ENCODE measurements at regions not wholly inside any gene's neighbourhood (a gene's known extent, or its start where the extent isn't known, plus 50 kb on each side); places are given as distances from the start of the nearest gene placed in this dataset.

DNA sequence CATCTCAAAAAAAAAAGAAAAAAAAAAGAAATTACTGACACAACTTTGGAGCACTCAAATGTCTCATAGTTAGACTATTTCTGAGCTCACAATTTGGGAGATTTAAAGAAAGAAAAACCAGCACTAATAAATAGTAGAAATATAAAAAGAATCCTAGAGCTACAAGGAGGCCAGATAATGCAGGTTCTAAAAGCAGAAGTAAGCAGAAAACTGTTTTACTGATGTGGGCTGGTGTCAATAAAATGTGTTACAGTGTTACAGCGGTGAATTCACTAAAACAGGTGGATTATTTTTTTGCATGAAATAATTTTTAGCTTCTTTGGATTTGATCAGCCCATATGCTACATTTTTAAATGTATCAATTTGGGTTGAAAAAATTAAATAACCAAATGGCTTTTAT is 375.9 kb downstream of the GPM6A start:
- Mint-ChIP-seq H3K4me1 (ENCODE audit: low read depth) (no peaks in the 10 kb centered on the region), H3K27me3 (ENCODE audit: low read depth) (no peaks in the 10 kb centered on the region), H3K9me3 (no peaks in the 10 kb centered on the region), H3K4me3 (no peak overlapping the region), H3K36me3 (ENCODE audit: insufficient read depth) (no peaks in the 10 kb centered on the region)
- no peak for ATAC-seq
- no peak for DNase-seq

DNA sequence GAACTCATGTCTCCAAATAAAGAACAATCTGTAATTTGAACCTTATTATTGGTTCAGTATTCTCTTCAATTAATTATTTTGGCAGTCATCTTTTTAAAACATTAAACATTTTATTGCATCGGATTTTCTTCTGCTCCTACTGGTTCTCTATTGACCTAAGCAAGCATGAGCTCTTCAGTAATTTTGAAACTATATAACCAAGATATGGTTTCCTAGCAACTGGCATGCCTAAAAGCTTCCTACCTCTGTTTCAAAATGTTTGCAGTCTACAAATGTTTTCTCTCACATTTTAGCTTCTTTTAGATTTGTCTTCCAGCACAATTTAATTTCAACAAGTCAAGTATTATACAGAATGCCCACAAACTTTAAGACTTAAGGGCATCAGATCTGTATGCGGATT is 371.3 kb downstream of the GPM6A start:
- H3K27me3 Mint-ChIP-seq (ENCODE audit: low read depth) = no peaks in the 10 kb centered on the region
- H3K36me3 Mint-ChIP-seq (ENCODE audit: insufficient read depth) = no peaks in the 10 kb centered on the region
- H3K4me3 Mint-ChIP-seq = no peak overlapping the region
- H3K4me1 Mint-ChIP-seq (ENCODE audit: low read depth) = no peaks in the 10 kb centered on the region
- ATAC-seq (no peak), DNase-seq (no peak)
- no peaks in the 10 kb centered on the region for H3K9me3 Mint-ChIP-seq

- ATAC-seq (no peak), DNase-seq (no peak)
- Mint-ChIP-seq H3K9me3 (no peaks in the 10 kb centered on the region), H3K4me3 (no peak overlapping the region), H3K36me3 (ENCODE audit: insufficient read depth) (no peaks in the 10 kb centered on the region), H3K27me3 (ENCODE audit: low read depth) (no peaks in the 10 kb centered on the region), H3K4me1 (ENCODE audit: low read depth) (no peaks in the 10 kb centered on the region)
These were observed 370.8 kb downstream of the GPM6A start for GRCh38 chr4:175441256-175441655.

DNA sequence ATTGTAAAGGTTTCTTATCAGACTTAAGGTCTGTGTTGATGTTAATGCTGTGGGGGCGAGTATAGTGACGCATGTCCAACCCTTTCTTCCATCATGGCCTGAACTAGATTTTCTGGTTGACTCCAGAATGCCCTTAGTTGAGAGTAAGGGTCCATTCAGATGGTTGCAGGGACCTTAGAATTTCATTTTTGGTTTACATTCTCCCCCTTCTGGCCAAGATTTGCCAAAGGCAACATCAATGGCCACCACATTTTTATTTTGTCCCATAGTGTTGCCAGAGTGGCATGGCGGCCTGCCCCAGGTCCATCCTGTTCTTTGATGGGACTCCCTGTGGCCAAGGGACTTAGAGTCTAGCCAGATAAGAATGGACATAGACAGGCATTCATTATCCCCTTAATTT is 368.5 kb downstream of the GPM6A start:
- Mint-ChIP-seq H3K4me3 (no peak overlapping the region), H3K36me3 (ENCODE audit: insufficient read depth) (no peaks in the 10 kb centered on the region), H3K4me1 (ENCODE audit: low read depth) (no peaks in the 10 kb centered on the region), H3K27me3 (ENCODE audit: low read depth) (no peaks in the 10 kb centered on the region), H3K9me3 (no peaks in the 10 kb centered on the region)
- ATAC-seq = no peak
- no peak for DNase-seq

DNA sequence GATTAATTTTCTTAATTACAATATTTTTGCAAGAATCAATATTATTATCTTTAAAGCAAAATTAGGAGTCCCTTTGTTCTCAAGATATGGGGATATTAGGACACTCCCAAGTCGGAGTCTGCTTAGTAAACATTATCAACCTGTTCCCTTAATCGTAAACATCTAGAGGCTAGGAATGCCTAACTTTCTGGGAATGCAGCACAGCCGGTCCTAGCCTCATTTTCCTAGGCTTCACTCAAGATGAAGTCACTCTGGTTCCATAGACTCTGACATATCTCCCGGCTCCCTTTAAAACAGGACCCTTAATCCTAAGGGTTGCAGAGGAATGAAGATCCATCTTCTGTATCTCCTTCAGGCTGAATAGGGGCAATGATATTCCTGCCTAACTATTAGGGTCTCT is 367.6 kb downstream of the GPM6A start:
- Mint-ChIP-seq H3K4me1 (ENCODE audit: low read depth) (no peaks in the 10 kb centered on the region), H3K9me3 (peaks cover 3% of the 10 kb centered on the region), H3K27me3 (ENCODE audit: low read depth) (no peaks in the 10 kb centered on the region), H3K36me3 (ENCODE audit: insufficient read depth) (no peaks in the 10 kb centered on the region), H3K4me3 (no peak overlapping the region)
- ATAC-seq (no peak), DNase-seq (no peak)

DNA sequence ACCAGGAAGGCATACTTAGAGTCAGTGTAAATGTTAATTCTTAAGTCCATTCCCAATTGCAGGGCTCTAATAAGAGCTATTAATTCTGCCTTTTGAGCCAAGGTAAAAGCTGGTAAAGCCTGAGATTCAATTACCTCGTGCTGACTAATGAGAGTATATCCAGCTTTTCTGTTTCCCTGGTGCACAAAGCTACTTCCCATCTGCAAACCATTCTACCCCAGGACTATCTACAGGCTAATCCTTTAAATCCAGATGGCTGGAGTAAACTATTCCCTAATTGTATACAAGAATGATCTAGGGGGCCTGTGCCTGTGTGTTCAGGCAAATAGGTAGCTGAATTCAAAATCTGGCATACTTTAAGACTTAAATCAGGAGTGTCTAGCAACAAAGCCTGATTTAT is 365.0 kb downstream of the GPM6A start:
- Mint-ChIP-seq H3K4me3 (no peak overlapping the region), H3K9me3 (peaks cover 3% of the 10 kb centered on the region), H3K4me1 (ENCODE audit: low read depth) (no peaks in the 10 kb centered on the region), H3K36me3 (ENCODE audit: insufficient read depth) (no peaks in the 10 kb centered on the region), H3K27me3 (ENCODE audit: low read depth) (no peaks in the 10 kb centered on the region)
- DNase-seq = no peak
- ATAC-seq = no peak

DNA sequence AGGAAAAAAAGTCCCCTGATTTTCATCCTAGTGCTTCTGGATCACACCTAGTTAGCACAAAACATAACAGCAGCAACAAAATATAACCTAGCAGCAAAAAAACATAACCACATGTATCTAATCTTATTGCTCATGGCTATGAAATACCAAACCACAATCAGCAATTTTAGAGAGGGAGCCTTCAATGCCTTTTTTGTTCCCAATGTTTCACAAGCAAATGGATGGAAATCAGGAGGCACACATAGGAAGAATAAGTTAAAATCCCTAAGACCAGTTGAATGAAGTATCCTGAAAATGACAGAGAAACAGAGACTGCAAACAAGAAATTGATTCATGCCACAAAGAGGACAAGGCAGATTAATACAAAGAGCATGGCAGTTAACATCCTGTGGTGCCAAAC is 361.6 kb downstream of the GPM6A start:
- Mint-ChIP-seq H3K9me3 (peaks cover 3% of the 10 kb centered on the region), H3K4me1 (ENCODE audit: low read depth) (no peaks in the 10 kb centered on the region), H3K36me3 (ENCODE audit: insufficient read depth) (no peaks in the 10 kb centered on the region), H3K4me3 (no peak overlapping the region), H3K27me3 (ENCODE audit: low read depth) (no peaks in the 10 kb centered on the region)
- DNase-seq (no peak), ATAC-seq (no peak)

DNA sequence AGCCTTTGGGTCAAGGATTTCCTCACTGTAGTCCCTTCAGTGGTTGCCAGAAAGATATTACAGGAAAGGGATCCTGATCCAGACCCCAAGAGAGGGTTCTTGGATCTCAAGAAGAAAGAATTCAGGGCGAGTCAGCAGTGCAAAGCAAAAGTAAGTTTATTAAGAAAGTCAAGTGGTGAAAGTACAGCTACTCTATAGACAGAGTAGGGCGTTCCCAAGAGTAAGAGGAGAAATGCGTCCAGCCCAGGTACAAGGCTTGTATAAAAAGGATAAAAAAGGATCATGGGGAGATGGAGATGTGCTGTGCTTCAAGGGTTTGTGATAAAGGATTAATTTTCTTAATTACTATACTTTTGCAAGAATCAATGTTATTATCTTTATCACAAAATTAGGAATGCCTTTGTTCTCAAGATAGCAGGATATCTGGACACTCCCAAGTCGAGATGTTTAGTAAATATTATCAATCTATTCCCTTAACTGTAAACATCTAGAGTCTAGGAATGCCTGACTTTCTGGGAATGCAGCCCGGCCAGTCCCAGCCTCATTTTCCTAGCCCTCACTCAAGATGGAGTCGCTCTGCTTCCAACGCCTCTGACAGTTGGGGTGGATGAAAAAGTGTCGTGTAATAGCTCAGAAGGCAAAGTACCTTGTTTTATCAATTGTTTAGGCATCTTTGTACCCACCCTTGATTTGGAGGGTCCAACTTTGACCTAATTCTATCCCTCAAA is 360.7 kb downstream of the GPM6A start:
- no peaks in the 10 kb centered on the region for H3K27me3 Mint-ChIP-seq (ENCODE audit: low read depth)
- DNase-seq = no peak
- no peak overlapping the region for H3K4me3 Mint-ChIP-seq
- H3K9me3 Mint-ChIP-seq = peaks cover 3% of the 10 kb centered on the region
- ATAC-seq = no peak
- no peaks in the 10 kb centered on the region for H3K36me3 Mint-ChIP-seq (ENCODE audit: insufficient read depth)
- H3K4me1 Mint-ChIP-seq (ENCODE audit: low read depth) = no peaks in the 10 kb centered on the region

- no peaks in the 10 kb centered on the region for H3K4me1 Mint-ChIP-seq (ENCODE audit: low read depth)
- ATAC-seq (no peak), DNase-seq (no peak)
- H3K27me3 Mint-ChIP-seq (ENCODE audit: low read depth) = no peaks in the 10 kb centered on the region
- H3K36me3 Mint-ChIP-seq (ENCODE audit: insufficient read depth) = no peaks in the 10 kb centered on the region
- H3K9me3 Mint-ChIP-seq = peaks cover 3% of the 10 kb centered on the region
- no peak overlapping the region for H3K4me3 Mint-ChIP-seq
These were observed 358.6 kb downstream of the GPM6A start for GRCh38 chr4:175453456-175453855.

DNA sequence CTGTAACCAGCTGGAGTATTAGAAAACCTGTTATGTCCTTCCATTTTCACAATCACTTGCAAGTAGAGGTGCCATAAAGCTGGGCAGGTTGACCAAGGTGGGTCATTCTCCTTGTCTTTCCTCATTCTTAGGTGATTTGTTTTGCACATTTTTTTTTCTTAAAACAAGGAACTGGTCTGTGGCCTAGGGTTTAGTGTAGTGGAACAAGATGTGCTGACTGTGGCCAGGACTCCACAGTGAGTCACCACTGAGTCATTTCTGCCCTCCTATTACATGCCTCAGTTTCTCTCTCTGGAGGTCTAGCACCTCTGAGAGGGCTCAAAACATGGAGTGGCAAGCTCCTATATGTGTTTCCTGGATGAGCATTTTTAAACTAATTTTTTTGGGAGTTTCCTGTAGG is 355.9 kb downstream of the GPM6A start:
- DNase-seq = no peak
- no peak for ATAC-seq
- Mint-ChIP-seq H3K4me1 (ENCODE audit: low read depth) (no peaks in the 10 kb centered on the region), H3K36me3 (ENCODE audit: insufficient read depth) (no peaks in the 10 kb centered on the region), H3K27me3 (ENCODE audit: low read depth) (no peaks in the 10 kb centered on the region), H3K9me3 (no peaks in the 10 kb centered on the region), H3K4me3 (no peak overlapping the region)

DNA sequence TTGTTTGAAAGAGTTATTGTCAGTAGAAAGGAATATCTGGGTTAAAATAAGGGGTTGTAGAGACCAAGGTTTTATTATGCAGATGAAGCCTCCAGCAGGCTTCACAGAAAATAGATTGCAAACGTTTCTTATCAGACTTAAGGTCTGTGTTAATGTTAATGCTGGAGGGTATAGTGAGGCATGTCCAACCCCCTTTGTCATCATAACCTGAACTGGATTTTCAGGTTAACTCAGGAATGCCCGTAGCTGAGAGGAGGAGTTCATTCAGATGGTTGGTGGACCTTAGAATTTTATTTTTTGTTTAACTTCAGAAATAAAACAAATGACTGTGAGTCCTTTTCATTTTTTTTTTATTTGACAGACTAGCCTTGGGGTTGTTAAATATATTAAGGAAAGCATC is 354.1 kb downstream of the GPM6A start:
- H3K9me3 Mint-ChIP-seq = no peaks in the 10 kb centered on the region
- no peak overlapping the region for H3K4me3 Mint-ChIP-seq
- ATAC-seq (no peak), DNase-seq (no peak)
- no peaks in the 10 kb centered on the region for H3K27me3 Mint-ChIP-seq (ENCODE audit: low read depth)
- H3K36me3 Mint-ChIP-seq (ENCODE audit: insufficient read depth) = no peaks in the 10 kb centered on the region
- no peaks in the 10 kb centered on the region for H3K4me1 Mint-ChIP-seq (ENCODE audit: low read depth)

- ATAC-seq (no peak), DNase-seq (no peak)
- Mint-ChIP-seq H3K27me3 (ENCODE audit: low read depth) (no peaks in the 10 kb centered on the region), H3K9me3 (no peaks in the 10 kb centered on the region), H3K4me3 (no peak overlapping the region), H3K4me1 (ENCODE audit: low read depth) (no peaks in the 10 kb centered on the region), H3K36me3 (ENCODE audit: insufficient read depth) (no peaks in the 10 kb centered on the region)
These were observed 352.5 kb downstream of the GPM6A start for GRCh38 chr4:175459571-175459970.

DNA sequence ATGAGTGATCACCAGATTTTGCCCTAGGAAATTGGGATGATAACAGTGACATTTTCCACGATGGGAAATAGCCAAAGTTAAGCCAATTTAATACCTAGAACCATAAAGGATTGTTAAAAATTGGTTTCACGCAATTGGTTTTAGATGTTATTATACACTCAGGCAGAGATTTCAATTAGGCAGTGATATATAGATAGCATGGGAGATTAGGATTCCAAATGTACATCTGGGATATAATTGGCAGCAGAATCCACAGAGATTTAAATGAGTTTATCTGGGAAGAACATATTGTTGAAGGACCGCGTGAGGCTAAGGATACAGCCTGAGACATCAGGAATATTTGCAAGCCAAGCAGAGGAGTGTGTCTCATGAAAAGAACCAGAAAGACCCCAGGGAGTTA is 351.6 kb downstream of the GPM6A start:
- no peaks in the 10 kb centered on the region for H3K9me3 Mint-ChIP-seq
- no peaks in the 10 kb centered on the region for H3K36me3 Mint-ChIP-seq (ENCODE audit: insufficient read depth)
- DNase-seq (no peak), ATAC-seq (no peak)
- no peak overlapping the region for H3K4me3 Mint-ChIP-seq
- no peaks in the 10 kb centered on the region for H3K4me1 Mint-ChIP-seq (ENCODE audit: low read depth)
- H3K27me3 Mint-ChIP-seq (ENCODE audit: low read depth) = no peaks in the 10 kb centered on the region

DNA sequence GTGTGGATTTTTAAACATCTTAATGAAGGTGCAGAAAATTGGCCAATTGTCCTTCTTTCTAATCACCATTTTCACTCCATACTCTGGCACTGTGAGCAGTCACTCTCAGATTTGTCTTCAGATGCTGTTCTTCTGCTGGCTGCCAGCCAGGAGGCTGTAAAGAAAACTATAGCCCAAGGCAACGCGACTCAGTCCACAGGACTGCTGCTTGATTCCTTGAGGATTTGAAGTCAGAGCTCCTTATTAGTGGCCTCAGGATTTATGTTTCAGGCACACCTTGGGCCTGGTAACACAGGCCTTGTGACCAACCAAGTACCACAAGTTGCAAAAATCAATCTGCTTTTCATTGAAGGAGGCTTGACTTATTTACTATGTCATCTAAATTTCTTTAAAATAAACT is 342.6 kb downstream of the GPM6A start:
- DNase-seq (no peak), ATAC-seq (no peak)
- Mint-ChIP-seq H3K4me3 (no peak overlapping the region), H3K27me3 (ENCODE audit: low read depth) (no peaks in the 10 kb centered on the region), H3K36me3 (ENCODE audit: insufficient read depth) (no peaks in the 10 kb centered on the region), H3K9me3 (peaks cover 5% of the 10 kb centered on the region), H3K4me1 (ENCODE audit: low read depth) (no peaks in the 10 kb centered on the region)

- DNase-seq (no peak), ATAC-seq (no peak)
- no peak overlapping the region for H3K4me3 Mint-ChIP-seq
- H3K4me1 Mint-ChIP-seq (ENCODE audit: low read depth) = no peaks in the 10 kb centered on the region
- no peaks in the 10 kb centered on the region for H3K36me3 Mint-ChIP-seq (ENCODE audit: insufficient read depth)
- H3K9me3 Mint-ChIP-seq = peaks cover 5% of the 10 kb centered on the region
- no peaks in the 10 kb centered on the region for H3K27me3 Mint-ChIP-seq (ENCODE audit: low read depth)
These were observed 341.9 kb downstream of the GPM6A start for GRCh38 chr4:175470131-175470530.

GRCh38 chr4:175480404-175480803 is 331.7 kb downstream of the GPM6A start:
- H3K27me3 Mint-ChIP-seq (ENCODE audit: low read depth) = no peaks in the 10 kb centered on the region
- no peaks in the 10 kb centered on the region for H3K4me1 Mint-ChIP-seq (ENCODE audit: low read depth)
- no peaks in the 10 kb centered on the region for H3K9me3 Mint-ChIP-seq
- H3K4me3 Mint-ChIP-seq = no peak overlapping the region
- H3K36me3 Mint-ChIP-seq (ENCODE audit: insufficient read depth) = no peaks in the 10 kb centered on the region
- DNase-seq = no peak
- no peak for ATAC-seq
